ENCODE measurements at regions not wholly inside any gene's neighbourhood (a gene's known extent, or its start where the extent isn't known, plus 50 kb on each side); places are given as distances from the start of the nearest gene placed in this dataset.

- TF ChIP-seq CTCF (IDR thresholded peaks at IDR 0.05; ENCODE audit: low read depth, low read length, poor library complexity, severe bottlenecking) (no peak), EZH2phosphoT487 (IDR thresholded peaks at IDR 0.05; ENCODE audit: borderline replicate concordance, low read length) (no peak)
These were observed 53.1 kb upstream of the MEX3C start for GRCh38 chr18:51250458-51251024.

All from DOHH2 (cell line).